GM21723 (cell line): ENCODE measurements at regions not wholly inside any gene's neighbourhood (a gene's known extent, or its start where the extent isn't known, plus 50 kb on each side); places are given as distances from the start of the nearest gene placed in this dataset.
"Not testable (repeated sequence)": the region's sequence is repeated elsewhere in the genome, so short reads cannot be mapped to it uniquely, and the experiment has no call there.

Experiments used
- ATAC-seq: cut with Tn5 transposase; IDR thresholded peaks from one replicate; pipeline ENCODE4 v1.9.1; 2021; ENCODE audit warnings: mild to moderate bottlenecking, moderate library complexity; ENCODE audit not compliant: unreplicated experiment

- no peak for ATAC-seq
Measured at GRCh38 chr13:65265988-65266387, 1964.1 kb downstream of the PCDH9 start.

GRCh38 chr13:65264066-65264465 lies 1966.1 kb downstream of the PCDH9 start:
- no peak for ATAC-seq

GRCh38 chr13:65260946-65261891 lies 1968.9 kb downstream of the PCDH9 start:
- ATAC-seq: no peak

GRCh38 chr13:65240773-65241172 lies 1989.4 kb downstream of the PCDH9 start:
- ATAC-seq: no peak

- ATAC-seq: no peak
Measured at GRCh38 chr13:65236841-65237418, 1993.2 kb downstream of the PCDH9 start.

GRCh38 chr13:65217471-65217995 lies 2012.6 kb downstream of the PCDH9 start:
- no peak for ATAC-seq

- ATAC-seq: not testable (repeated sequence)
Measured at GRCh38 chr13:65202845-65203244, 2027.3 kb downstream of the PCDH9 start.

GRCh38 chr13:65188721-65189120 lies 2041.4 kb downstream of the PCDH9 start:
- no peak for ATAC-seq

GRCh38 chr13:65168026-65168425 lies 2062.1 kb downstream of the PCDH9 start:
- no peak for ATAC-seq

- no peak for ATAC-seq
Measured at GRCh38 chr13:65166675-65167074, 2063.5 kb downstream of the PCDH9 start.

GRCh38 chr13:65159803-65160202 lies 2070.3 kb downstream of the PCDH9 start:
- ATAC-seq: no peak

GRCh38 chr13:65155861-65156260 lies 2074.3 kb downstream of the PCDH9 start:
- no peak for ATAC-seq

- ATAC-seq: no peak
Measured at GRCh38 chr13:65154661-65155447, 2075.3 kb downstream of the PCDH9 start.

GRCh38 chr13:65149687-65150086 lies 2080.4 kb downstream of the PCDH9 start:
- no peak for ATAC-seq

GRCh38 chr13:65143920-65144319 lies 2086.2 kb downstream of the PCDH9 start:
- no peak for ATAC-seq

- ATAC-seq: no peak
Measured at GRCh38 chr13:65133094-65133493, 2097.0 kb downstream of the PCDH9 start.

- ATAC-seq: no peak
Measured at GRCh38 chr13:65125236-65125635, 2104.9 kb downstream of the PCDH9 start.

- no peak for ATAC-seq
Measured at GRCh38 chr13:65112531-65112941, 2117.6 kb downstream of the PCDH9 start.

- ATAC-seq: no peak
Measured at GRCh38 chr13:65112123-65112522, 2118.0 kb downstream of the PCDH9 start.

GRCh38 chr13:65111223-65111622 lies 2118.9 kb downstream of the PCDH9 start:
- ATAC-seq: no peak

- not testable (repeated sequence) for ATAC-seq
Measured at GRCh38 chr13:65104436-65104835, 2125.7 kb downstream of the PCDH9 start.
